KOPT-K1 (cell line): ENCODE measurements at regions not wholly inside any gene's neighbourhood (a gene's known extent, or its start where the extent isn't known, plus 50 kb on each side); places are given as distances from the start of the nearest gene placed in this dataset.

Experiments
- H3K27ac ChIP-seq: fragments of 200-600 bp; sonication (generic); 2 replicates; pipeline ENCODE4 v1.5.1; 2016; ENCODE audit warnings: antibody characterized with exemption, mild to moderate bottlenecking, low read depth, low read length; ENCODE audit not compliant: poor library complexity, severe bottlenecking
- H3K36me3 ChIP-seq: fragments of 200-600 bp; sonication (generic); 2 replicates; pipeline ENCODE4 v1.5.1; 2017; ENCODE audit warnings: antibody characterized with exemption, mild to moderate bottlenecking, low read length, moderate library complexity; ENCODE audit not compliant: insufficient read depth
- H3K9me3 ChIP-seq: fragments of 200-600 bp; sonication (generic); 2 replicates; pipeline ENCODE4 v1.5.1; 2017; ENCODE audit warnings: antibody characterized with exemption, low read length, mild to moderate bottlenecking; ENCODE audit not compliant: insufficient read depth, poor library complexity, severe bottlenecking

DNA sequence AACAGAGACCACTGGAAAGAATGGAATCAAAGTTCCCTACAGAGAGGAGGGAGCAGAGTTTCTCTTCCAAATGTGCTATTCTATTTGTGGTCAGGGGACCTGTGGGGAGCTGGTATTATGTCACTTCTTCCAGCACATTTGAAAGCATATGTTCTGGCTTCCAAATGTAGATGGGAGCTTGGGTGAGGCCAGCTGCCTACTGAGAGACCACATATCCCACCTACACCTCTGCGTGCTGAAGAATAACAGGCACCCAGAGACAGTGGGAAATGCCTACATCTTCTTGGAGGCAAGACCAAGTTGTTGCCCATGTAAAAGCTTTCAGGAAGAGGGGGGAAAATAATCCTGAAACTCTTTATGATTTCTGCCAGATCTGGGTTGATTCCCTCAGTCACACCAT lies 286.8 kb upstream of the UMPS start:
- no peak overlapping the region for H3K27ac ChIP-seq
- H3K9me3 ChIP-seq: no peaks in the 10 kb centered on the region
- H3K36me3 ChIP-seq: no peaks in the 10 kb centered on the region

DNA sequence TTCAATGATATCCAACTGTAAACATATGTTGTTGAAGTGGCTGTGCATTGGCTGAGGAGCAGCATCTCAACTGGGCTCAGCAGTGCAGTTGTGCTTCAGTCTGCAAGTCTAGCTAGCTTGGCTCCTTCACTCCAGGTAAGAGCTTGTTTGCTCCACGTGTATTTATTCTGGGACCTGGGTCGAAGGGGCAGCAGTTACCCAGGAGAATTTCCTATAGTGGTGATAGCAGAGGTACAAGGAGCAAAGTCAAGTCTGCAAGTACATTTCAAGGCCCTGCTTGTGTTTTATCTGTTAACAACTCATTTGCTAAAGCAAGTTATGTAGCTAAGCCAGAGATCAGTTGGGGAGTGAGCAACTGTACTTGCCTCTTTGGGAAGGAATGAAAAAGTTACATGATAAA lies 286.2 kb upstream of the UMPS start:
- no peaks in the 10 kb centered on the region for H3K36me3 ChIP-seq
- no peaks in the 10 kb centered on the region for H3K9me3 ChIP-seq
- H3K27ac ChIP-seq: no peak overlapping the region

DNA sequence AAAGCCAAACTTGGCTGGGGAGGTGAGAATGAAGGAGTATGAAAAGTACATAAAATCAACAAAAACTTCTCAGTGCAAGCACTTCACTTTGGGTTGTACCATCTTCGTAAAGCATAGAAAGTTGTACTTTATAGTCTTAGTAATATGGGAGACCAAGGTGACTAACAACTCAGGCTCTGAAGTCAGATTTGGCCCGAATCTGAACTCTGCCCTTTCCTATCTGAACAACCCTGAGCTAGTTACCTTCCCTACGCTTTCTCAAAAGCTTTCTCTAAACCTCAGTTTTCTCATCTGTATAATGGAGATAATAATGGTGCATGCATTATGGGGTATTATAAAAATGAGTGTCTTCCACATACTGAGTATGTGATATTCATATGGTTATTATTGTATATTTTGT lies 285.4 kb upstream of the UMPS start:
- Histone ChIP-seq H3K9me3 (no peaks in the 10 kb centered on the region), H3K36me3 (no peaks in the 10 kb centered on the region), H3K27ac (no peak overlapping the region)

DNA sequence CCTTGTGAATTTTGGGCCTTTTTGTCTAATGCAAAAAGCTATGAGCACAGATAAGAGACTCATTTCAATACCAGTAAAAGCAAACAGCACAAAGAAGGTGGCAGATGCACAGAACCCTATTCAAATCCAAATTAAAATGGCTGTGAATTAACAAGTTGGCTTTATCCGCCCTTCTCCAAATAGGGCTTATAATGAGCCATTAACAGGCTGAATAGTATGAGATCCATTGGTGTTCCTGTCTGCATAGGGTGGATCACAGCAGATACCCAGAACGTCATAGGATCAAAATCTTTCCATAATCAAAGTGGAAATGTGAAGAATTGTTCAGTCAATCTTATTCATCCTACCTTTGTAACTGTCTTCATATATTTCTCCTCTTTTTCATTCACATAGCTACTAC lies 282.4 kb upstream of the UMPS start:
- Histone ChIP-seq H3K36me3 (no peaks in the 10 kb centered on the region), H3K27ac (no peak overlapping the region), H3K9me3 (no peaks in the 10 kb centered on the region)

DNA sequence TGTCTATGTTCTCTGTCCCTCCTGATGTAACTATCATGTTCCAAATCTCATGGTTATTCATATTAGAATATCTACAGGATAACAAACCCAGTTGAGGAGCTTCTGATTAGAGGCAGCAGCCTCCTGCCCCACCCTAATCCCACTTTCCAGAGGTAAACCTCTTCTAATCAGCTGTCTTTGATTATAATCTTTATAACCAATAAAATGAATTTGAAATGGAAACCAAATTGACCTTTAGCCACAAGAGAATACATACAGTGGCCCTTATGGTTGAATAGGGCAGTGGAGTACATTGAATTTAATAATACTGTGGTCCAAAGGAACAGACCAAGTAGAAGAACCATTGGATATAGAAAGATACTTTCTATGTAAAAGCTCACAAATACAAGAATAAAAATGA lies 281.3 kb upstream of the UMPS start:
- Histone ChIP-seq H3K27ac (no peak overlapping the region), H3K9me3 (no peaks in the 10 kb centered on the region), H3K36me3 (no peaks in the 10 kb centered on the region)

DNA sequence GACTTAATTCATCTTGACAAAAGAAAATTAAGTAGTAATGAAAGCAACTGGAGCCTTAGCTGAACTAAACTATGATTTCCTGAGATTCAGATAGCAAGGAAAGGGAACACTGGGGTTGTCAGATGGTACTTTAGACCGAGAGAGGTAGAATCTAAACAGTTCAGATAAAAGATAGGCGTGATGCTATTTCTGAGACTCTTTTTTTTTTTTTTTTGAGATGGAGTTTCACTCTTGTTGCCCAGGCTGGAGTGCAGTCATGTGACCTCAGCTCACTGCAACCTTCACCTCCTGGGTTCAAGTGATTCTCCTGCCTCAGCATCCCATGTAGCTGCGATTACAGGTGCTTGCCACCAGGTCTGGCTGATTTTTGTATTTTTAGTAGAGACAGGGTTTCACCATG lies 279.9 kb upstream of the UMPS start:
- Histone ChIP-seq H3K9me3 (no peaks in the 10 kb centered on the region), H3K36me3 (no peaks in the 10 kb centered on the region), H3K27ac (no peak overlapping the region)

- Histone ChIP-seq H3K36me3 (no peaks in the 10 kb centered on the region), H3K27ac (no peak overlapping the region), H3K9me3 (no peaks in the 10 kb centered on the region)
Observed at GRCh38 chr3:124451630-124452317, 278.5 kb upstream of the UMPS start.

DNA sequence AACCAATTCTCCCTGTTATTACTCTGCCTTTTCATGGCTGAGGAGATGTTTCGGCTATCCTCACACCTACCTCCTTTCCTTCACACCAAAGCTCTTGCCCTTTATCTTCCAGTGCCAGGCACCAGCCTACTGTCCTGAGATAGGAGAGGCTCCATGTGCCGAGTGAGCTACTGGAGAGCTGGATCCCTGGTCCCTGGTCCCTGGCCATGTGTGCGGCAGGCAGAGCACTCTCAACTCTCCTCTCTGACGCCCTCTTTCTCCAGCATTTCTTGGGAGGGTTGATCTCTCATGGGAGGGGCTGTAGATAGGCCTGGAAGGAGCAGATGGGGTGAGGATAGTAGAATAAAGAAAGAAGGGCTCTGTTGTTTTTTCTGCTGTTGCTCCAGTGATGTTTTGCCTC lies 277.1 kb upstream of the UMPS start:
- Histone ChIP-seq H3K36me3 (no peaks in the 10 kb centered on the region), H3K27ac (no peak overlapping the region), H3K9me3 (no peaks in the 10 kb centered on the region)

GRCh38 chr3:124455891-124456290 lies 274.4 kb upstream of the UMPS start:
- Histone ChIP-seq H3K27ac (no peak overlapping the region), H3K9me3 (no peaks in the 10 kb centered on the region), H3K36me3 (no peaks in the 10 kb centered on the region)

GRCh38 chr3:124456506-124456905 lies 273.7 kb upstream of the UMPS start:
- H3K36me3 ChIP-seq: no peaks in the 10 kb centered on the region
- H3K9me3 ChIP-seq: no peaks in the 10 kb centered on the region
- no peak overlapping the region for H3K27ac ChIP-seq

DNA sequence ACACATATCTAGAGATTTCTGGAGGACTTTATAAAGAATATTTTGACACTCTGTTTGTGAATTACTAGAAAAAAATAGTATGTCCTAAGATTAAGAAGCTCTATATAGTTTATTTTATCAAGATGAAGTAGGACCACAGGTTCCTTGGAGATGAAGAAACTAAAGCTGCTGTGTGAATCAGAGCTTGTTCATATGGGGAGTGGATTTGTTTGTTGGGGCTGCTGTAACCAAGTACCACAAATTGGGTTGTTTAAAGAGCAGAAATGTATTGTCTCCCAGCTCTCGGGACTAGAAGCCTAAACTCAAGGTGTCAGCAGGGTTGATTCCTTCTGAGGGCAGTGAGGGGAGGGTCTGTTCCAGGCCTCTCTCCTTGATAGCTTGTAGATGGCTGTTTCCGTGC lies 270.6 kb upstream of the UMPS start:
- Histone ChIP-seq H3K9me3 (no peaks in the 10 kb centered on the region), H3K36me3 (no peaks in the 10 kb centered on the region), H3K27ac (no peak overlapping the region)

- H3K27ac ChIP-seq: no peak overlapping the region
- no peaks in the 10 kb centered on the region for H3K36me3 ChIP-seq
- no peaks in the 10 kb centered on the region for H3K9me3 ChIP-seq
Observed at GRCh38 chr3:124461126-124461525, 269.1 kb upstream of the UMPS start.

GRCh38 chr3:124461838-124462632 lies 268.2 kb upstream of the UMPS start:
- no peaks in the 10 kb centered on the region for H3K36me3 ChIP-seq
- no peak overlapping the region for H3K27ac ChIP-seq
- H3K9me3 ChIP-seq: no peaks in the 10 kb centered on the region

DNA sequence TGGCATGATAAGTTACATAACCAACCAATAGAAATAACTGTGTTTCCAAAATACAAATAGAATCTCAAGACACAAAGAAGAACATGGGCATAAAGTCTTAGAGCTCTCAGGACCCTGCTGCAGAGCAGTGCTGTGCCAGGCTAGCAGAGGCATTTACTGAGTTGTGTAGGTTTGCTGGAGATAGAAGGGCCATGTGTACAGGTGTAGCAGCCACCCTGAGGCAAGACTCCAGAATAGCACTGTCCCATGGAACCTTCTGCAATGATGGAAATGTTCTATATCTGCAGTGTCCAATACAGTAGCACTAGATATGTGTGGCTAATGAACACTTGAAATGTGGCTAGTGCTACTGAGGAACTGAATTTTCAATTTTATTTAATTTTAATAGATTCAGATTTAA lies 267.0 kb upstream of the UMPS start:
- H3K36me3 ChIP-seq: no peaks in the 10 kb centered on the region
- H3K9me3 ChIP-seq: no peaks in the 10 kb centered on the region
- no peak overlapping the region for H3K27ac ChIP-seq

DNA sequence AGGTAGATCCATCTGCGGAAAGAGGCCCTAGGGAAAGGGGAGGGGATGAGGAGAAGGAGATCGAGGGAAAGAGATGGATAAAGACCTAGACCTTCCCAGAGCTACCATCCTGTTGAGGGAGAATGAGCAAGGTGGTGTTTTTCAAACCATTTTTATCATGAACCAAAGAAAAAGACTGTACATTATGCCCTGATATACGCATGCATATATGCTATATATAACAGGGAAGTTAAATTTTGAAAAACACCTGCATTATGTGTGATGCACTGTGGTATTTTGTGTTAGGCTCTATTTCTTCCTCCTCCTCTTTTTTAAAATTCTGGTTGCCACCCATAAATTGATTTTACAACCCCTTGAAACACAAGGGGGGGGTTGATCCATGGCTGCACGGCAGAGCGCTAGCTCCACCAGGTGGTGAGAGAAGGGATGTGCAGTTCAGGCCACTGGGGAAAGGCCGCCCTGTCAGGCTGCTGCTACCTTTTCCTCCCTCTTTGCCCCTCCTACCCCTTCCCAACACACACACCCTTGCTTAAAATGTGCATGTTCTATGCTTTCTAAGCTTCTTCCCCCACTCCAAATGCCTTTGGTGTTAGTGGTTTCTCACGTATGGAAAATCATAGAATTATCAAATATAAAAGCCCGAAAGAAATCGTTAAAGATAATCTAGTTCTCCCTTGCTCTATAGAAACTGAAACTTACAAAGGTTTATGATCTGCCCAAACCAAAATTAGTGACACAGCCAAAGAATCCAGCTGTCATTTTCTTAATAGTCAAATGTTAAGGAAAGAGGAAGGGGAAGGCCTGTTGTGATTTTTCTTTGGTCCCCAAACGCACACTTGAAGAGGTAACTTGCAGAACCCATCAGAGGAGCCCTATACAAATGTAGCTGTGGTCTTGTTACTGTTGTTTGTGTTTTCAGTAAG lies 262.0 kb upstream of the UMPS start:
- no peaks in the 10 kb centered on the region for H3K9me3 ChIP-seq
- H3K27ac ChIP-seq: no peak overlapping the region
- H3K36me3 ChIP-seq: no peaks in the 10 kb centered on the region
